HepG2 (cell line): ENCODE measurements at regions not wholly inside any gene's neighbourhood (a gene's known extent, or its start where the extent isn't known, plus 50 kb on each side); places are given as distances from the start of the nearest gene placed in this dataset.

Source experiments
- ATM ChIP-seq: fragments of 450-650 bp; IDR thresholded peaks from 2 replicates; pipeline ENCODE4 v1.7.1; 2017; ENCODE audit warnings: mild to moderate bottlenecking, borderline replicate concordance
- CSRNP1 ChIP-seq: sonication (generic); formaldehyde crosslinking; IDR thresholded peaks from 2 replicates; pipeline ENCODE4 v1.8.1; 2023; ENCODE audit warnings: mild to moderate bottlenecking, missing genetic modification reagents
- E2F2 ChIP-seq: sonication (generic); formaldehyde crosslinking; IDR thresholded peaks from 2 replicates; pipeline ENCODE4 v1.4.0; 2020; ENCODE audit warnings: missing genetic modification reagents, borderline replicate concordance
- FOXP4 ChIP-seq: sonication (generic); formaldehyde crosslinking; IDR thresholded peaks from 2 replicates; pipeline ENCODE4 v1.4.0; 2020; ENCODE audit warnings: missing genetic modification reagents
- JUNB ChIP-seq: sonication (generic); formaldehyde crosslinking; IDR thresholded peaks from 2 replicates; pipeline ENCODE4 v1.8.0; 2022; ENCODE audit warnings: missing genetic modification reagents, mild to moderate bottlenecking, borderline replicate concordance
- TF ChIP-seq, protein P1 (sequence below): sonication (generic); formaldehyde crosslinking; IDR thresholded peaks from 2 replicates; pipeline ENCODE4 v1.4.0; 2020; ENCODE audit warnings: missing genetic modification reagents, mild to moderate bottlenecking, borderline replicate concordance

DNA sequence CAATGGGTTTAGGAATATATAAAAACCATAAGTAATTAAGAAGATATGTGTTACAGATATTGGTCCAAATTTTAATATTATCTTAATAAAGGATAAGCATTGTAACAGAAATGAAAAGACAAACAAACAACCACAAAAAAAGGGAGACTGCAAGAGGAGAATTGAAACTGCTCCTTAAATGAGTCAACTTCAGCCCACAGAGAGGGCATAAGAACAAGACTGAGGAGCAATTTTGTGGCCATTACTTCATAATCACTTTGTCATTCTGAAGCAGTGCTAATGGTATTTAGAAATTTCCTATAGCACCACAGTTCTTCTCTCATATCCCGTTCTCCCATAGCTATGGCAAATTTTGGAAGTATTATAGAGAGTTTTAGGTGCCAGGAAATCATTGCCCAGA is 193.2 kb upstream of the HNMT start (continued):
- TF ChIP-seq E2F2 (CRISPR knock-in tag) (no peak), FOXP4 (no peak), ATM (no peak), JUNB (no peak), CSRNP1 (CRISPR knock-in tag) (no peak)
- TF ChIP-seq, protein P1, sequence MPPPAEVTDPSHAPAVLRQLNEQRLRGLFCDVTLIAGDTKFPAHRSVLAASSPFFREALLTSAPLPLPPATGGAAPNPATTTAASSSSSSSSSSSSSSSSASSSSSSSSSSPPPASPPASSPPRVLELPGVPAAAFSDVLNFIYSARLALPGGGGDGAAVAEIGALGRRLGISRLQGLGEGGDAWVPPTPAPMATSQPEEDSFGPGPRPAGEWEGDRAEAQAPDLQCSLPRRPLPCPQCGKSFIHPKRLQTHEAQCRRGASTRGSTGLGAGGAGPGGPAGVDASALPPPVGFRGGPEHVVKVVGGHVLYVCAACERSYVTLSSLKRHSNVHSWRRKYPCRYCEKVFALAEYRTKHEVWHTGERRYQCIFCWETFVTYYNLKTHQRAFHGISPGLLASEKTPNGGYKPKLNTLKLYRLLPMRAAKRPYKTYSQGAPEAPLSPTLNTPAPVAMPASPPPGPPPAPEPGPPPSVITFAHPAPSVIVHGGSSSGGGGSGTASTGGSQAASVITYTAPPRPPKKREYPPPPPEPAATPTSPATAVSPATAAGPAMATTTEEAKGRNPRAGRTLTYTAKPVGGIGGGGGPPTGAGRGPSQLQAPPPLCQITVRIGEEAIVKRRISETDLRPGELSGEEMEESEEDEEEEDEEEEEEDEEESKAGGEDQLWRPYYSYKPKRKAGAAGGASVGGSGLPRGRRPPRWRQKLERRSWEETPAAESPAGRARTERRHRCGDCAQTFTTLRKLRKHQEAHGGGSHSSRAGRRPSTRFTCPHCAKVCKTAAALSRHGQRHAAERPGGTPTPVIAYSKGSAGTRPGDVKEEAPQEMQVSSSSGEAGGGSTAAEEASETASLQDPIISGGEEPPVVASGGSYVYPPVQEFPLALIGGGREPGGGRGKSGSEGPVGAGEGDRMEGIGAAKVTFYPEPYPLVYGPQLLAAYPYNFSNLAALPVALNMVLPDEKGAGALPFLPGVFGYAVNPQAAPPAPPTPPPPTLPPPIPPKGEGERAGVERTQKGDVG (CRISPR knock-in tag): no peak
